GM20431 (cell line): ENCODE measurements at regions not wholly inside any gene's neighbourhood (a gene's known extent, or its start where the extent isn't known, plus 50 kb on each side); places are given as distances from the start of the nearest gene placed in this dataset.

Source experiments
- in situ Hi-C: fragments of 300-500 bp; cut with MseI, MboI; formaldehyde crosslinking; loops from one replicate; pipeline ENCODE4 v1.15.0; 2020; ENCODE audit warnings: low sequenced_read_pairs; ENCODE audit not compliant: unreplicated experiment

- in situ Hi-C loops, result no loop called here
These were observed 484.0 kb downstream of the TSN start for GRCh38 chr2:122239440-122239839.

- in situ Hi-C loops, result no loop called here
These were observed 489.3 kb downstream of the TSN start for GRCh38 chr2:122244598-122245229.

GRCh38 chr2:122249673-122250072, 494.2 kb downstream of the TSN start:
- in situ Hi-C loops, result no loop called here

- in situ Hi-C loops, result no loop called here
These were observed 495.7 kb downstream of the TSN start for GRCh38 chr2:122251158-122251557.

GRCh38 chr2:122251566-122251965, 496.1 kb downstream of the TSN start:
- in situ Hi-C loops, result no loop called here

GRCh38 chr2:122255924-122256323, 500.5 kb downstream of the TSN start:
- in situ Hi-C loops, result no loop called here

- in situ Hi-C loops, result no loop called here
These were observed 506.5 kb downstream of the TSN start for GRCh38 chr2:122261911-122262310.

- in situ Hi-C loops, result no loop called here
These were observed 508.3 kb downstream of the TSN start for GRCh38 chr2:122263746-122264145.

GRCh38 chr2:122266636-122267035, 511.2 kb downstream of the TSN start:
- in situ Hi-C loops, result no loop called here

- in situ Hi-C loops, result no loop called here
These were observed 512.5 kb downstream of the TSN start for GRCh38 chr2:122267947-122268346.

GRCh38 chr2:122273785-122274419, 518.5 kb downstream of the TSN start:
- in situ Hi-C loops, result no loop called here

GRCh38 chr2:122277956-122278355, 522.5 kb downstream of the TSN start:
- in situ Hi-C loops, result no loop called here

GRCh38 chr2:122300758-122301157, 545.3 kb downstream of the TSN start:
- in situ Hi-C loops, result no loop called here

- in situ Hi-C loops, result no loop called here
These were observed 552.3 kb downstream of the TSN start for GRCh38 chr2:122307763-122308162.

- in situ Hi-C loops, result no loop called here
These were observed 559.9 kb downstream of the TSN start for GRCh38 chr2:122315306-122315705.

- in situ Hi-C loops, result no loop called here
These were observed 564.2 kb downstream of the TSN start for GRCh38 chr2:122319539-122320132.

- in situ Hi-C loops, result no loop called here
These were observed 567.4 kb downstream of the TSN start for GRCh38 chr2:122322815-122323214.

- in situ Hi-C loops, result no loop called here
These were observed 568.5 kb downstream of the TSN start for GRCh38 chr2:122323927-122324326.

- in situ Hi-C loops, result no loop called here
These were observed 571.0 kb downstream of the TSN start for GRCh38 chr2:122326471-122326870.

GRCh38 chr2:122328816-122329215, 573.4 kb downstream of the TSN start:
- in situ Hi-C loops, result no loop called here

- in situ Hi-C loops, result no loop called here
These were observed 573.8 kb downstream of the TSN start for GRCh38 chr2:122329278-122329677.

GRCh38 chr2:122333932-122334331, 578.5 kb downstream of the TSN start:
- in situ Hi-C loops, result no loop called here
